Activated CD8-positive, alpha-beta memory T cell treated with anti-CD3 and anti-CD28 coated beads, Interleukin-2, amount 50 U/mL, for 48 hours (primary cell): ENCODE measurements at regions not wholly inside any gene's neighbourhood (a gene's known extent, or its start where the extent isn't known, plus 50 kb on each side); places are given as distances from the start of the nearest gene placed in this dataset.
"Not testable (repeated sequence)": the region's sequence is repeated elsewhere in the genome, so short reads cannot be mapped to it uniquely, and the experiment has no call there.

ENCODE experiments used
- DNase-seq: peaks from one replicate; pipeline ENCODE4 v3.0.0-alpha.2; 2020

GRCh38 chr4:115537387-115537786, 424.0 kb upstream of the NDST4 start:
- DNase-seq, result no peak

DNA sequence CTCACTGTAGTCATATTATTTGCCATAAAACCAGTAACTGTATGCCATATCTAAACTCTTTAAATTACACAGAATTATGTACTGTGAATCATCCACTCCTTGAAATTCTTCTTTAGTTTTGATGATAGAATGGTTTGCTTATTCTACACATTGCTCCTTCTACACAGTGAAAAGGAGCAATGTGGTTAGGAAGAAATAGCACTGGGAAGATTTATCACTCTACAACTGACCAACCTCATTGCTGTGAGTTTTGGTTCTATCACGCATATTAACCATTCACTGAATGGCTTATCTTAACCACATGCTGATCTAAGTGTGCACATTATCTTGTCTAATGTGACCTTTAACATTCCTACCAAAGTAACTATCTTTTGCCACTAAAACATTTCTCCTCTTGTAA, 415.7 kb upstream of the NDST4 start:
- no peak for DNase-seq

DNA sequence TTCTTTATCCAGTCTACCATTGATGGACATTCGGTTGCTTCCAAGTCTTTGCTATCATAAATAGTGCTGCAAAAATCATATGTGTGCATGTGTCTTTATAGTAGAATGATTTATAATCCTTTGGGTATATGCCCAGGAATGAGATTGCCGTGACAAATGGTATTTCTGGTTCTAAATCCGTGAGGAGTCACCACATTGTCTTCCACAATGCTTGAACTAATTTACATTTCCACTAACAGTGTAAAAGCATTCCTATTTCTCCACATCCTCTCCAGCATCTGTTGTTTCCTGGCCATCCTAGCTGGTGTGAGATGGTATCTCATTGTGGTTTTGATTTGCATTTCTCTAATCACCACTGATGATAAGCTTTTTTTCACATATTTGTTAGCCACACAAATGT, 406.1 kb upstream of the NDST4 start:
- DNase-seq, result not testable (repeated sequence)

- DNase-seq, result no peak
Measured at GRCh38 chr4:115515772-115516171, 402.4 kb upstream of the NDST4 start.

DNA sequence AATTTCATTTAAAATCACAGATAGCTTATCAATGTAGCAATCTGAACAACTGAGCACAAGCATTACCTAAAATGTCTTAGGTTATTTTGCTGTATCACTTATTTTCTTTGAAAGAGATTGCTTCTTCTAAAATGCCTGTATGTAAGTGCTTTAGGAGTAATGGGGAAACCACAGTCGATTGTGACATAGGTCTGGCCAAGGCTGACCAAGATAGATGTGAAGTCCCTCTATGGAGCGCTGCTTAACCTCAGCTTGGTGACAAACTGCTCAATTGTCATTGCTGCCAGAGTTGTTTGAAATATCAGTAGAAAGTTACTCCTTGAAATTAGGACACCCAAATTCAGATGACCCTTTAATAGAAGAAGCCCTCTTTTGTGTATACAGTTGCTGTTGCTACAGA, 401.9 kb upstream of the NDST4 start:
- DNase-seq, result no peak

- no peak for DNase-seq
Measured at GRCh38 chr4:115514675-115515074, 401.3 kb upstream of the NDST4 start.

GRCh38 chr4:115505326-115505725, 391.9 kb upstream of the NDST4 start:
- DNase-seq, result no peak

- no peak for DNase-seq
Measured at GRCh38 chr4:115501656-115502055, 388.2 kb upstream of the NDST4 start.

DNA sequence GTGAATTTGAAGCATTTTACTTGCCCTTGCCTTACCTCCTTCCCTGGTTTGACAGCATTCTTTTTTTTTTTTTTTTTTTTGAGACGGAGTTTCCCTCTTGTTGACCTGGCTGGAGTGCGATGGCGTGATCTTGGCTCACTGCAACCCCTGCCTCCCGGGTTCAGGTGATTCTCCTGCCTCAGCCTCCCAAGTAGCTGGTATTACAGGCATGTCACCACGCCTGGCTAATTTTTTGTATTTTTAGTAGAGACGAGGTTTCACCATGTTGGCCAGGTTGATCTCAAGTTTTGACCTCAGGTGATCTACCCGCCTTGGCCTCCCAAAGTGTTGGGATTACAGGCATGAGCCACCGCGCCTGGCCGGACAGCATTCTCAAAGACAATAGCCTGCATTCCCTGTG, 380.4 kb upstream of the NDST4 start:
- DNase-seq, result not testable (repeated sequence)

DNA sequence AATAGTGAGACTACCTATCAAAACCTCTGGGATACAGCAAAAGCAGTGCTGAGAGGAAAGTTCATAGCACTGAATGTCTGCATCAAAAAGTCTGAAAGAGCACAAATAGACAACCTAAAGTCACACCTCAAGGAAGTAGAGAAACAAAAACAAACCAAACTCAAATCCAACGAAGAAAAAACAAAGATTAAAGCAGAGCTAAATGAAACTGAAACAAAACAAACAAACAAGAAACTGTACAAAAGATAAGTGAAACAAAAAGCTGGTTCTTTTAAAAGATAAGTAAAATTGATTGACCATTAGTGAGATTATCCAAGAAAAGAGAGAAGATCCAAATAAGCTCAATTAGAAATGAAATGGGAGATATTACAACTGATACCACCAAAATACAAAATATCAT, 378.3 kb upstream of the NDST4 start:
- no peak for DNase-seq

- DNase-seq, result no peak
Measured at GRCh38 chr4:115489279-115489678, 375.9 kb upstream of the NDST4 start.

GRCh38 chr4:115485402-115485801, 372.0 kb upstream of the NDST4 start:
- no peak for DNase-seq

- DNase-seq, result no peak
Measured at GRCh38 chr4:115484479-115484878, 371.1 kb upstream of the NDST4 start.

DNA sequence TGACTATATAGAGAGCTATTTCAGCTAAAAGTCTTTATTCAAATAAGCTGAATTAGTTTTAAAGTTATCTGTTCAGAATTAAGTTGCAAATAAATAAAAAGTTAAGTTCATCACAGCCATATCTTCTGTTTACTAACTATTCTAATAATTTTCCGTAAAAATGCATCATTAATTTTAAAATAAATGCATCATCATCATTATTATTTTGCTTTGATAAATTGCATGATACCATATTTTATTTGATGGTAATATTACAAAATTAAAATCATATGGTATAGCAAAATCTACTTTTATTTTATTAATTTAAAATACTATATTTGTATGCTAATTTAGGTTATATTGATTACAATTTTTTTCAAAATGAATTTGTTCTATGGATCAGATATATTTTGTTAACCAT, 357.3 kb upstream of the NDST4 start:
- DNase-seq, result no peak

DNA sequence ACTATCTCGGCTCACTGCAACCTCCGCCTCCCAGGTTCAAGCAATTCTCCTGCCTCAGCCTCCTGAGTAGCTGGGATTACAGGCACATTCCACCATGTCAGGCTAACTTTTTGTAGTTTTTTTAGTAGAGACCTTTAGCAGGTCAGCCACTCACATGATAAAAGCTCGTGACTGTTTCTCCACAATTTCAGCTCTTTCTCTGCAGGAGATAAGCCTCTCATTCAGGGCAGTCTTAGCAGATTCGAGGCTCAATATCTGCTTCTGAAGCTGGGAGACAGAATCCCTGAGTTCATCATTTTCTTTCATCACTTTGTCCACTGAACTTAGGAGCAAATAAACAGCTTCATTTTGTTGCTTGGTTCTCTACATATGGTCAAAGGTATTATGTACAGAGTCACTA, 345.9 kb upstream of the NDST4 start:
- DNase-seq, result not testable (repeated sequence)

GRCh38 chr4:115456231-115456630, 342.8 kb upstream of the NDST4 start:
- no peak for DNase-seq

DNA sequence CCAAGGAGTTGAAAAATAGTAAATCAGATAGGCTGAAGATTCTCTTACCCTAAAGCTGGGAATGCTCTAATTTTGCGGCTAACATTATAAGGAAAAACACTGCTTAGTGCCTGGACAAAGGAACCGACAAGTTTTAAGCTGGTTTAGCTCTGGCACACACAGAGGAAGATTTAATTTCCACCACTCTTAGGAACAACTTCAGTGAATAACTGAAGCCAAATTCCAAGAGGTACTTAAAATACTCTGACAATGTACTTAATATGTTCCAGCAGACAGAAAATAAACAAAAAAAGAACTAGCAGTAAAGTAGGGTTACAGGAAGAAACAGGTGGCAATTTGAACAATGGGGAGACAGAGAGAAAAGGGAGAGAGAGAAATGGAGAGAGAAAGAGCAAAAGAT, 340.8 kb upstream of the NDST4 start:
- no peak for DNase-seq

DNA sequence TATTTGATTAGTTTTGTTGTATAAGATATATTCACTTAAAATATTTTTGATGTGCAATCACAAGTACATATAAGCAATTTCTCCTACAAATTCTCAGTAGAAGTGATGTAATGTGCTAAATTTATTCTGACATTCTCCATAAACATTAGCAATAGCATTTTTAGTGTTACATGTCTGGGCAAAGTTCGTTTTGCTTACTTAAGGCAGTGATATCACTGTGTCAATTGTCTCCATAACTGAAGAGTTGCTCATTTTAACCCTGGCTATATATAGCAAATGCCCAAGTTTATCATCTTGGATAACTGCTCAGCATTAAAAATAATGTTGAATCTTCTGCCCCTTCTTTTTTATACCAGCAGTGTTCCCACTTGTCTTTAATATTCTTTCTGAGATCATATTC, 340.0 kb upstream of the NDST4 start:
- DNase-seq, result no peak

GRCh38 chr4:115452229-115452628, 338.8 kb upstream of the NDST4 start:
- not testable (repeated sequence) for DNase-seq

DNA sequence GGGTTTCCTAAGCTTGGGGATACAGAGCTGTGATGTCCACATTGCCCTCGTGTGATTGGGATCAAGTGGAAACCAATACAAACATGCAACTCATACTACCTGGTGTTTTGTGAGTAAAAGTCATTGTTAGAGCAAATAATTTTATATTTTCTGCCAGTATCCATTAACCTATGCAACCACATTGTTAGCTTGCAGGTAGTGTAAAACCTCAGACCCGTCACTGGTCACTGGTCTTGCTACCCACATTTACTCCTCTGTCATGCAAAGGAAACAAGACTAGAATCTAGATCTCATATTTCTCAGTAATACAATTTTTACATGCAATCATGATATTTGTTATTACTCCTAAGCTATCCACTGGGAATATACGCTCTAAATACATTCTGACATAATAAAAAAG, 324.3 kb upstream of the NDST4 start:
- no peak for DNase-seq

- no peak for DNase-seq
Measured at GRCh38 chr4:115433491-115433890, 320.1 kb upstream of the NDST4 start.

- DNase-seq, result no peak
Measured at GRCh38 chr4:115430024-115430423, 316.6 kb upstream of the NDST4 start.

- no peak for DNase-seq
Measured at GRCh38 chr4:115428455-115428854, 315.0 kb upstream of the NDST4 start.

GRCh38 chr4:115424852-115425251, 311.4 kb upstream of the NDST4 start:
- DNase-seq, result no peak

GRCh38 chr4:115418635-115419396, 305.4 kb upstream of the NDST4 start:
- no peak for DNase-seq
